ENCODE measurements at regions not wholly inside any gene's neighbourhood (a gene's known extent, or its start where the extent isn't known, plus 50 kb on each side); places are given as distances from the start of the nearest gene placed in this dataset.

DNA sequence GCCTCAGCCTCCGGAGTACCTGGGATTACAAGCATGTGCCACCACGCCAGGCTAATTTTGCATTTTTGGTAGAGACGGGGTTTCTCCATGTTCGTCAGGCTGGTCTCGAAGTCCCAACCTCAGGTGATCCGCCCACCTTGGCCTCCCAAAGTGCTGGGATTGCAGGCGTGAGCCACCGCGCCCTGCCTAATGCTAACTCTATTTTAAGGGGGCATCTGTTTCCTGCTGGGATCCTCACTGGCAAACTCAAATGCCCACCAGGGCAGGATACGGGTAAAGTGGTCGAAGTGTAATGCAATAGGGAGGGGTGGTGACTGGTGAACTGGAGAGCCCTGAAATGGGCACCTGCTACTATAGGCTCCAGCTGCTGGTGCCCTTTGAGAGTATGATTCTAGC lies 131.9 kb upstream of the ZNF217 start:
- H4K91ac ChIP-seq (ENCODE audit: low read length): no peak overlapping the region
- no peak overlapping the region for H2AFZ ChIP-seq (ENCODE audit: low read depth, low read length)
- H3K4me3 ChIP-seq (ENCODE audit: insufficient read depth in 1 of 2, low read depth in 1 of 2, low read length in 2 of 2): no peak overlapping the region
- H3K9me3 ChIP-seq (ENCODE audit: control insufficient read depth, low read length): no peaks in the 10 kb centered on the region
- no peak overlapping the region for H3K4ac ChIP-seq (ENCODE audit: low read depth in 1 of 2, low read length in 2 of 2)
- no peak overlapping the region for H2BK12ac ChIP-seq (ENCODE audit: low read length in 2 of 2)
- no peak overlapping the region for H3K14ac ChIP-seq (ENCODE audit: low read length in 2 of 2)
- no peaks in the 10 kb centered on the region for H3K4me1 ChIP-seq (ENCODE audit: control insufficient read depth, insufficient read depth, low read depth, low read length)
- 99% methylated on average over 11 of the region's 11 CpGs for WGBS
- H2BK120ac ChIP-seq (ENCODE audit: low read depth, low read length): no peak overlapping the region
- no peak overlapping the region for H3K9ac ChIP-seq (ENCODE audit: low read length)
- no peak overlapping the region for H4K8ac ChIP-seq (ENCODE audit: low read length)
- H2AK5ac ChIP-seq (ENCODE audit: low read length, severe bottlenecking): no peak overlapping the region
- H3K27me3 ChIP-seq (ENCODE audit: control insufficient read depth in 1 of 2, insufficient read depth in 1 of 2, low read length in 2 of 2): no peaks in the 10 kb centered on the region
- DNase-seq: no peak
- H2BK5ac ChIP-seq (ENCODE audit: low read depth, low read length, poor library complexity, severe bottlenecking): no peak overlapping the region
- no peak overlapping the region for H3K27ac ChIP-seq (ENCODE audit: low read length, poor library complexity, severe bottlenecking)
- no peak overlapping the region for H3K18ac ChIP-seq (ENCODE audit: low read depth in 1 of 2, low read length in 2 of 2)
- H3K36me3 ChIP-seq (ENCODE audit: control insufficient read depth in 1 of 2, insufficient read depth in 2 of 2, low read depth in 1 of 2, low read length in 2 of 2): no peaks in the 10 kb centered on the region
- no peak overlapping the region for H3K4me2 ChIP-seq (ENCODE audit: low read length, poor library complexity, severe bottlenecking)
- no peaks in the 10 kb centered on the region for H3K79me1 ChIP-seq (replicated peaks; ENCODE audit: low read length, poor library complexity, severe bottlenecking)
- no peak overlapping the region for H3K23ac ChIP-seq (ENCODE audit: low read length in 2 of 2)
- H2BK15ac ChIP-seq (ENCODE audit: low read depth, poor library complexity, severe bottlenecking): no peak overlapping the region

DNA sequence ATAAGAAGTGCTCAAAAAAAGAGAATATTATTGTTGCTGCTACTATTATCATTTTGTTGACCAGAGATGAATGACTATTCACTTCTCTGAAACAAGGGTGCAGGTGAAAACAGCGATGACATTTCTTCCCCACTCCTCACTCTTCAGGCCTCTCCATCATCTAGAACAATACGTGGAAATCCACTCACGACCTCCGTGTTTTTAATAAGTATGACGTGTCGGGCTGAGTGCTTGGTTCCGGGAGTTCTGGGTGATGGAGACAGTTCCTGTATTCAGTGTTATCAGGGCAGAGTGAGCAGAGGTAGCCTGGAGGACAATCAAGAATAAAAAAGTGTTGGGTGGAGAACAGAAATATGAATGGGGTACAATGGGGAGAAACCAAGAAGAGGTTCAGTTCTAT lies 130.0 kb upstream of the ZNF217 start:
- no peaks in the 10 kb centered on the region for H3K9me3 ChIP-seq (ENCODE audit: control insufficient read depth, low read length)
- H3K9ac ChIP-seq (ENCODE audit: low read length): no peak overlapping the region
- H2BK120ac ChIP-seq (ENCODE audit: low read depth, low read length): no peak overlapping the region
- H3K27me3 ChIP-seq (ENCODE audit: control insufficient read depth in 1 of 2, insufficient read depth in 1 of 2, low read length in 2 of 2): no peaks in the 10 kb centered on the region
- no peak overlapping the region for H3K23ac ChIP-seq (ENCODE audit: low read length in 2 of 2)
- no peak overlapping the region for H3K27ac ChIP-seq (ENCODE audit: low read length, poor library complexity, severe bottlenecking)
- no peak for DNase-seq
- H3K14ac ChIP-seq (ENCODE audit: low read length in 2 of 2): no peak overlapping the region
- H2AK5ac ChIP-seq (ENCODE audit: low read length, severe bottlenecking): no peak overlapping the region
- no peak overlapping the region for H3K4me3 ChIP-seq (ENCODE audit: insufficient read depth in 1 of 2, low read depth in 1 of 2, low read length in 2 of 2)
- H2BK15ac ChIP-seq (ENCODE audit: low read depth, poor library complexity, severe bottlenecking): no peak overlapping the region
- no peaks in the 10 kb centered on the region for H3K79me1 ChIP-seq (replicated peaks; ENCODE audit: low read length, poor library complexity, severe bottlenecking)
- H2BK12ac ChIP-seq (ENCODE audit: low read length in 2 of 2): no peak overlapping the region
- H4K91ac ChIP-seq (ENCODE audit: low read length): no peak overlapping the region
- H2BK5ac ChIP-seq (ENCODE audit: low read depth, low read length, poor library complexity, severe bottlenecking): no peak overlapping the region
- H3K36me3 ChIP-seq (ENCODE audit: control insufficient read depth in 1 of 2, insufficient read depth in 2 of 2, low read depth in 1 of 2, low read length in 2 of 2): no peaks in the 10 kb centered on the region
- H2AFZ ChIP-seq (ENCODE audit: low read depth, low read length): no peak overlapping the region
- H3K4ac ChIP-seq (ENCODE audit: low read depth in 1 of 2, low read length in 2 of 2): no peak overlapping the region
- H4K8ac ChIP-seq (ENCODE audit: low read length): no peak overlapping the region
- H3K4me2 ChIP-seq (ENCODE audit: low read length, poor library complexity, severe bottlenecking): no peak overlapping the region
- 97% methylated on average over 7 of the region's 7 CpGs for WGBS
- H3K4me1 ChIP-seq (ENCODE audit: control insufficient read depth, insufficient read depth, low read depth, low read length): no peaks in the 10 kb centered on the region
- no peak overlapping the region for H3K18ac ChIP-seq (ENCODE audit: low read depth in 1 of 2, low read length in 2 of 2)

DNA sequence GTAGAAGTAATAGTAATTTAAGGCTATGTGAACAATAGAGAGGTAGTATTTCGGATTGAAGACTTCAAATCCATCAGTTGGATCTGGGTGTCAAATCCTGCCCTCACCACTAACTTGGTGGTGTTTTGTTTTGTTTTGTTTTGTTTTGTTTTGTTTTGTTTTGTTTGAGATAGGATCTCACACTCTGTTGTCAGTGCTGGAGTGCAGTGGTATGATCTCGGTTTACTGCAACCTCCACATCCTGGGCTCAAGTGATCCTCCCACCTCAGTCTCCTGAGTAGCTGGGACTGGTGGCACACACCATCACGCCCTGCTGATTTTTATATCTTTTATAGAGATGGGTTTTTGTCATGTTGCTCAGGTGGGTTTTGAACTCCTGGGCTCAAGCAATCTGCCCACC lies 129.4 kb upstream of the ZNF217 start:
- Histone ChIP-seq H4K91ac (ENCODE audit: low read length) (no peak overlapping the region), H3K9me3 (ENCODE audit: control insufficient read depth, low read length) (no peaks in the 10 kb centered on the region), H3K18ac (ENCODE audit: low read depth in 1 of 2, low read length in 2 of 2) (no peak overlapping the region), H3K36me3 (ENCODE audit: control insufficient read depth in 1 of 2, insufficient read depth in 2 of 2, low read depth in 1 of 2, low read length in 2 of 2) (no peaks in the 10 kb centered on the region), H3K4ac (ENCODE audit: low read depth in 1 of 2, low read length in 2 of 2) (no peak overlapping the region), H3K4me3 (ENCODE audit: insufficient read depth in 1 of 2, low read depth in 1 of 2, low read length in 2 of 2) (no peak overlapping the region), H2BK15ac (ENCODE audit: low read depth, poor library complexity, severe bottlenecking) (no peak overlapping the region), H2BK5ac (ENCODE audit: low read depth, low read length, poor library complexity, severe bottlenecking) (no peak overlapping the region), H3K27me3 (ENCODE audit: control insufficient read depth in 1 of 2, insufficient read depth in 1 of 2, low read length in 2 of 2) (no peaks in the 10 kb centered on the region), H2AK5ac (ENCODE audit: low read length, severe bottlenecking) (no peak overlapping the region), H3K79me1 (replicated peaks; ENCODE audit: low read length, poor library complexity, severe bottlenecking) (no peaks in the 10 kb centered on the region), H3K9ac (ENCODE audit: low read length) (no peak overlapping the region), H2AFZ (ENCODE audit: low read depth, low read length) (no peak overlapping the region), H2BK120ac (ENCODE audit: low read depth, low read length) (no peak overlapping the region), H3K23ac (ENCODE audit: low read length in 2 of 2) (no peak overlapping the region), H2BK12ac (ENCODE audit: low read length in 2 of 2) (no peak overlapping the region), H4K8ac (ENCODE audit: low read length) (no peak overlapping the region), H3K4me2 (ENCODE audit: low read length, poor library complexity, severe bottlenecking) (no peak overlapping the region), H3K4me1 (ENCODE audit: control insufficient read depth, insufficient read depth, low read depth, low read length) (no peaks in the 10 kb centered on the region), H3K14ac (ENCODE audit: low read length in 2 of 2) (no peak overlapping the region), H3K27ac (ENCODE audit: low read length, poor library complexity, severe bottlenecking) (no peak overlapping the region)
- DNase-seq: no peak
- 100% methylated on average over 2 of the region's 3 CpGs for WGBS

DNA sequence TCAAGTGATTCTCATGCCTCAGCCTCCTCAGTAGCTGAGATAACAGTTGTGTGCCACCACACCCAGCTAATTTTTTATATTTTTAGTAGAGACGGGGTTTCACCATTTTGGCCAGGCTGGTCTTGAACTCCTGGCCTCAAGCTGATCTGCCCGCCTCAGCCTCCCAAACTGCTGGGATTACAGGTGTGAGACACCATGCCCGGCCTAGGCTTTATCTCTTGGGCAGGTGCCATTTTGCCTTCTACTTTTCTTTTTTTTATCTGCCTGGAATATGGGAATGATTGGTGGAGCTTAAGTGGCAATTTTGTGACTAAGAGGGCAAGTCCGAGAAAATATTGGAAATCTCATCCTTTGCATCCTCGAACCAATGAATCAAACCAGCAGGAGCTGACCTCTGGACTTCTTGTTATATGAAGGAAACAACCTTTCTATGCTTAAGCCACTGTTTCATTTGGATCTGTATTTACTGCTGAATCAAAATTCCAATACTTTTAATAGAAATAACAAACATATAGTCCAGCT lies 128.9 kb upstream of the ZNF217 start:
- H3K79me1 ChIP-seq (replicated peaks; ENCODE audit: low read length, poor library complexity, severe bottlenecking): no peaks in the 10 kb centered on the region
- no peak overlapping the region for H2BK15ac ChIP-seq (ENCODE audit: low read depth, poor library complexity, severe bottlenecking)
- no peak overlapping the region for H2BK12ac ChIP-seq (ENCODE audit: low read length in 2 of 2)
- H2AK5ac ChIP-seq (ENCODE audit: low read length, severe bottlenecking): no peak overlapping the region
- H3K4ac ChIP-seq (ENCODE audit: low read depth in 1 of 2, low read length in 2 of 2): no peak overlapping the region
- no peak overlapping the region for H4K91ac ChIP-seq (ENCODE audit: low read length)
- H2BK120ac ChIP-seq (ENCODE audit: low read depth, low read length): no peak overlapping the region
- no peaks in the 10 kb centered on the region for H3K4me1 ChIP-seq (ENCODE audit: control insufficient read depth, insufficient read depth, low read depth, low read length)
- H3K18ac ChIP-seq (ENCODE audit: low read depth in 1 of 2, low read length in 2 of 2): no peak overlapping the region
- H3K36me3 ChIP-seq (ENCODE audit: control insufficient read depth in 1 of 2, insufficient read depth in 2 of 2, low read depth in 1 of 2, low read length in 2 of 2): no peaks in the 10 kb centered on the region
- no peak overlapping the region for H3K4me2 ChIP-seq (ENCODE audit: low read length, poor library complexity, severe bottlenecking)
- H3K27me3 ChIP-seq (ENCODE audit: control insufficient read depth in 1 of 2, insufficient read depth in 1 of 2, low read length in 2 of 2): no peaks in the 10 kb centered on the region
- no peak overlapping the region for H3K14ac ChIP-seq (ENCODE audit: low read length in 2 of 2)
- H2BK5ac ChIP-seq (ENCODE audit: low read depth, low read length, poor library complexity, severe bottlenecking): no peak overlapping the region
- H3K9me3 ChIP-seq (ENCODE audit: control insufficient read depth, low read length): no peaks in the 10 kb centered on the region
- H4K8ac ChIP-seq (ENCODE audit: low read length): no peak overlapping the region
- H2AFZ ChIP-seq (ENCODE audit: low read depth, low read length): no peak overlapping the region
- H3K9ac ChIP-seq (ENCODE audit: low read length): no peak overlapping the region
- no peak overlapping the region for H3K27ac ChIP-seq (ENCODE audit: low read length, poor library complexity, severe bottlenecking)
- H3K23ac ChIP-seq (ENCODE audit: low read length in 2 of 2): no peak overlapping the region
- H3K4me3 ChIP-seq (ENCODE audit: insufficient read depth in 1 of 2, low read depth in 1 of 2, low read length in 2 of 2): no peak overlapping the region
- 99% methylated on average over 5 of the region's 5 CpGs for whole genome bisulfite sequencing
- no peak for DNase-seq
